ENCODE measurements at regions not wholly inside any gene's neighbourhood (a gene's known extent, or its start where the extent isn't known, plus 50 kb on each side); places are given as distances from the start of the nearest gene placed in this dataset.

GRCh38 chr11:127618721-127619120 lies 618.2 kb upstream of the KIRREL3 start:
- ATAC-seq, result no peak
- TF ChIP-seq, protein P1, sequence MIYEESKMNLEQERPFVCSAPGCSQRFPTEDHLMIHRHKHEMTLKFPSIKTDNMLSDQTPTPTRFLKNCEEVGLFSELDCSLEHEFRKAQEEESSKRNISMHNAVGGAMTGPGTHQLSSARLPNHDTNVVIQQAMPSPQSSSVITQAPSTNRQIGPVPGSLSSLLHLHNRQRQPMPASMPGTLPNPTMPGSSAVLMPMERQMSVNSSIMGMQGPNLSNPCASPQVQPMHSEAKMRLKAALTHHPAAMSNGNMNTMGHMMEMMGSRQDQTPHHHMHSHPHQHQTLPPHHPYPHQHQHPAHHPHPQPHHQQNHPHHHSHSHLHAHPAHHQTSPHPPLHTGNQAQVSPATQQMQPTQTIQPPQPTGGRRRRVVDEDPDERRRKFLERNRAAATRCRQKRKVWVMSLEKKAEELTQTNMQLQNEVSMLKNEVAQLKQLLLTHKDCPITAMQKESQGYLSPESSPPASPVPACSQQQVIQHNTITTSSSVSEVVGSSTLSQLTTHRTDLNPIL (CRISPR knock-in tag; IDR thresholded peaks at IDR 0.05; ENCODE audit: low read depth), result no peak
- TF ChIP-seq RARB (CRISPR knock-in tag; IDR thresholded peaks at IDR 0.05) (no peak), CSDC2 (CRISPR knock-in tag; IDR thresholded peaks at IDR 0.05) (no peak), PPARA (CRISPR knock-in tag; IDR thresholded peaks at IDR 0.05; ENCODE audit: borderline replicate concordance) (no peak)

- TF ChIP-seq TSHZ2 (CRISPR knock-in tag; IDR thresholded peaks at IDR 0.05) (no peak), ISL1 (CRISPR knock-in tag; IDR thresholded peaks at IDR 0.05) (no peak), CSDC2 (CRISPR knock-in tag; IDR thresholded peaks at IDR 0.05) (no peak), OSR1 (CRISPR knock-in tag; IDR thresholded peaks at IDR 0.05) (no peak), BACH2 (CRISPR knock-in tag; IDR thresholded peaks at IDR 0.05; ENCODE audit: borderline replicate concordance) (no peak), CSRNP3 (CRISPR knock-in tag; IDR thresholded peaks at IDR 0.05) (no peak), ZFP30 (CRISPR knock-in tag; IDR thresholded peaks at IDR 0.05) (no peak), ZNF8 (CRISPR knock-in tag; IDR thresholded peaks at IDR 0.05) (no peak)
- TF ChIP-seq, protein P2, sequence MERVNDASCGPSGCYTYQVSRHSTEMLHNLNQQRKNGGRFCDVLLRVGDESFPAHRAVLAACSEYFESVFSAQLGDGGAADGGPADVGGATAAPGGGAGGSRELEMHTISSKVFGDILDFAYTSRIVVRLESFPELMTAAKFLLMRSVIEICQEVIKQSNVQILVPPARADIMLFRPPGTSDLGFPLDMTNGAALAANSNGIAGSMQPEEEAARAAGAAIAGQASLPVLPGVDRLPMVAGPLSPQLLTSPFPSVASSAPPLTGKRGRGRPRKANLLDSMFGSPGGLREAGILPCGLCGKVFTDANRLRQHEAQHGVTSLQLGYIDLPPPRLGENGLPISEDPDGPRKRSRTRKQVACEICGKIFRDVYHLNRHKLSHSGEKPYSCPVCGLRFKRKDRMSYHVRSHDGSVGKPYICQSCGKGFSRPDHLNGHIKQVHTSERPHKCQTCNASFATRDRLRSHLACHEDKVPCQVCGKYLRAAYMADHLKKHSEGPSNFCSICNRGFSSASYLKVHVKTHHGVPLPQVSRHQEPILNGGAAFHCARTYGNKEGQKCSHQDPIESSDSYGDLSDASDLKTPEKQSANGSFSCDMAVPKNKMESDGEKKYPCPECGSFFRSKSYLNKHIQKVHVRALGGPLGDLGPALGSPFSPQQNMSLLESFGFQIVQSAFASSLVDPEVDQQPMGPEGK (CRISPR knock-in tag; IDR thresholded peaks at IDR 0.05; ENCODE audit: borderline replicate concordance), result no peak
- TF ChIP-seq, protein P3, sequence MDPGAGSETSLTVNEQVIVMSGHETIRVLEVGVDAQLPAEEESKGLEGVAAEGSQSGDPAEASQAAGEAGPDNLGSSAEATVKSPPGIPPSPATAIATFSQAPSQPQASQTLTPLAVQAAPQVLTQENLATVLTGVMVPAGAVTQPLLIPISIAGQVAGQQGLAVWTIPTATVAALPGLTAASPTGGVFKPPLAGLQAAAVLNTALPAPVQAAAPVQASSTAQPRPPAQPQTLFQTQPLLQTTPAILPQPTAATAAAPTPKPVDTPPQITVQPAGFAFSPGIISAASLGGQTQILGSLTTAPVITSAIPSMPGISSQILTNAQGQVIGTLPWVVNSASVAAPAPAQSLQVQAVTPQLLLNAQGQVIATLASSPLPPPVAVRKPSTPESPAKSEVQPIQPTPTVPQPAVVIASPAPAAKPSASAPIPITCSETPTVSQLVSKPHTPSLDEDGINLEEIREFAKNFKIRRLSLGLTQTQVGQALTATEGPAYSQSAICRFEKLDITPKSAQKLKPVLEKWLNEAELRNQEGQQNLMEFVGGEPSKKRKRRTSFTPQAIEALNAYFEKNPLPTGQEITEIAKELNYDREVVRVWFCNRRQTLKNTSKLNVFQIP (CRISPR knock-in tag; IDR thresholded peaks at IDR 0.05; ENCODE audit: borderline replicate concordance, low read depth), result no peak
- TF ChIP-seq, protein P1 (CRISPR knock-in tag; IDR thresholded peaks at IDR 0.05; ENCODE audit: low read depth), result no peak
- no peak for ATAC-seq
Measured at GRCh38 chr11:127616158-127616557, 615.6 kb upstream of the KIRREL3 start.

DNA sequence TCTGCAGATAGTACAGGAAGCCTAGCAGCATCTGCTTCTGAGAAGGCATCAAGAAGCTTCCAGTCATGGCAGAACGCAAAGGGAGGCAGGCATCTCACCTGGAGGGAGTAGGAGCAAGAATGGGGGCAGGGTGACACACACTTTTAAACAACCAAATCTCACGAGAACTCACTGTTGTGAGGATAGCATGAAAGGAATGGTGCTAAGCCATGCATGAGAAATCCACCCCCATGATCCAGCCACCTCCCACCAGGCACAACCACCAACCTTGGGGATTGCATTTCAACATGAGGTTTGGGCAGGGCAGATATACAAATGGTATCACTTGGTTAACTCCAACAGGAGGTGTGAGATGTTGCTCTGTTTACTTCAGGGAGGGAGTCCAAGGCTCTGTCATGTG lies 612.0 kb upstream of the KIRREL3 start:
- no peak for ATAC-seq
- TF ChIP-seq CSDC2 (CRISPR knock-in tag; IDR thresholded peaks at IDR 0.05) (no peak), TSHZ2 (CRISPR knock-in tag; IDR thresholded peaks at IDR 0.05) (no peak), PPARA (CRISPR knock-in tag; IDR thresholded peaks at IDR 0.05; ENCODE audit: borderline replicate concordance) (no peak), RARB (CRISPR knock-in tag; IDR thresholded peaks at IDR 0.05) (no peak), CSRNP3 (CRISPR knock-in tag; IDR thresholded peaks at IDR 0.05) (no peak), ZFP30 (CRISPR knock-in tag; IDR thresholded peaks at IDR 0.05) (no peak), TCF4 (CRISPR knock-in tag; IDR thresholded peaks at IDR 0.05; ENCODE audit: borderline replicate concordance) (no peak), ARNTL (CRISPR knock-in tag; IDR thresholded peaks at IDR 0.05; ENCODE audit: borderline replicate concordance, low read depth) (no peak), TOX (CRISPR knock-in tag; IDR thresholded peaks at IDR 0.05; ENCODE audit: borderline replicate concordance) (no peak), ZNF8 (CRISPR knock-in tag; IDR thresholded peaks at IDR 0.05) (no peak)
- TF ChIP-seq, protein P1 (CRISPR knock-in tag; IDR thresholded peaks at IDR 0.05; ENCODE audit: low read depth), result no peak
- TF ChIP-seq, protein P3 (CRISPR knock-in tag; IDR thresholded peaks at IDR 0.05; ENCODE audit: borderline replicate concordance, low read depth), result no peak
